ENCODE measurements at regions not wholly inside any gene's neighbourhood (a gene's known extent, or its start where the extent isn't known, plus 50 kb on each side); places are given as distances from the start of the nearest gene placed in this dataset.
"Not testable (repeated sequence)": the region's sequence is repeated elsewhere in the genome, so short reads cannot be mapped to it uniquely, and the experiment has no call there.

DNA sequence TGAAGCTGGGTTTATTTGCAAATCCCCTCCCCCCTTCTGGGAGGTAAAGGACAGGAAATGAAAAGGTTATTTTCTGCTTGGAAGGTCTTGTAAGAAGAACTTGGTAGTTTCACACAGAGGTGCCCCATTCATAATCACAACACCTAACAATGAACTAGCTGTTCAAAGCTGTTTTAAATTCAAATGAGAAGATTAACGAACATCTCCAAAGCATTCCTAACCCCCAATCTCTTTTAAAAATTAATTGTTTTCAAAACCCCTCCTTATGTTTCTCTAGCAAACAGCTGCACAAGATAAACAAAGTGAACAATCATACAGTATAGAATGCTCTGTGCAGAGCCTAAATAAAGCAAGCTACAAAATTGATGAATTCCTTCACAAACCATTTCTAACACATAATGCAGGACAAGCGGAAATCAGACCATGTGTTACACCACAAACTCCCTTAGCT is 271.4 kb downstream of the SATB2 start:
- H2AFZ ChIP-seq (ENCODE audit: low read depth, low read length): no peak overlapping the region
- H3K4me2 ChIP-seq (ENCODE audit: insufficient read depth, low read length): no peak overlapping the region
- H3K27ac ChIP-seq (ENCODE audit: insufficient read depth, low read depth, low read length): no peak overlapping the region
- intact Hi-C loops (cut with micrococcal nuclease): no loop called here
- no peak overlapping the region for H3K9ac ChIP-seq (replicated peaks; ENCODE audit: extremely low read depth, insufficient read depth, low read length)
- dilution Hi-C loops (cut with MboI; ENCODE audit: extremely low pct_ligation_motif_present, low sequenced_read_pairs): no loop called here
- ChIA-PET POLR2A (no interaction called here), CTCF (no interaction called here)
- H3K9me1 ChIP-seq (replicated peaks; ENCODE audit: control insufficient read depth, extremely low read depth, insufficient read depth, low read length): no peaks in the 10 kb centered on the region
- DNase-seq (ENCODE audit: low read depth, low spot score): no peak
- FAIRE-seq: no peak
- TF ChIP-seq POLR2AphosphoS5 (IDR thresholded peaks at IDR 0.05; ENCODE audit: insufficient read depth, low read depth, low read length) (no peak), JUN (IDR thresholded peaks at IDR 0.05; ENCODE audit: borderline replicate concordance, insufficient read depth, insufficient read length, low read depth) (no peak), MYC (IDR thresholded peaks at IDR 0.05; ENCODE audit: low read depth, low read length) (no peak), EZH2 (IDR thresholded peaks at IDR 0.05; ENCODE audit: borderline replicate concordance, low read depth, low read length, severe bottlenecking) (no peak), CTCF (IDR thresholded peaks at IDR 0.05; ENCODE audit: extremely low read depth in 1 of 2, insufficient read depth in 1 of 2, low read depth in 1 of 2, low read length in 2 of 2) (no peak), GATA2 (IDR thresholded peaks at IDR 0.05; ENCODE audit: insufficient read depth, insufficient read length, low read depth, low read length) (no peak), POLR2A (IDR thresholded peaks at IDR 0.05; ENCODE audit: low read depth, low read length) (no peak)
- TF ChIP-seq, protein P1, sequence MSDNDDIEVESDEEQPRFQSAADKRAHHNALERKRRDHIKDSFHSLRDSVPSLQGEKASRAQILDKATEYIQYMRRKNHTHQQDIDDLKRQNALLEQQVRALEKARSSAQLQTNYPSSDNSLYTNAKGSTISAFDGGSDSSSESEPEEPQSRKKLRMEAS (IDR thresholded peaks at IDR 0.05; ENCODE audit: insufficient read depth, insufficient read length): no peak
- H3K4me3 ChIP-seq (replicated peaks in 1 of 3; ENCODE audit: insufficient read depth in 1 of 3, low read depth in 1 of 3, low read length in 3 of 3): no peak overlapping the region
- H3K9me3 ChIP-seq (replicated peaks; ENCODE audit: control insufficient read depth, insufficient read depth, low read length): no peaks in the 10 kb centered on the region
- no peaks in the 10 kb centered on the region for H3K4me1 ChIP-seq (ENCODE audit: control insufficient read depth, extremely low read depth, insufficient read depth, low read length)
- BruUV-seq (replicated peaks): no TSS peak
- no peaks in the 10 kb centered on the region for H4K20me1 ChIP-seq (replicated peaks; ENCODE audit: control insufficient read depth, extremely low read depth, insufficient read depth, low read length)
- H3K27me3 ChIP-seq (ENCODE audit: control insufficient read depth in 2 of 2, insufficient read depth in 2 of 2, low read length in 2 of 2): no peaks in the 10 kb centered on the region
- H3K79me2 ChIP-seq (ENCODE audit: control insufficient read depth, insufficient read depth, low read length): no peaks in the 10 kb centered on the region
- H3K36me3 ChIP-seq (ENCODE audit: control insufficient read depth in 2 of 2, extremely low read depth in 1 of 2, insufficient read depth in 2 of 2, low read length in 2 of 2): no peaks in the 10 kb centered on the region

DNA sequence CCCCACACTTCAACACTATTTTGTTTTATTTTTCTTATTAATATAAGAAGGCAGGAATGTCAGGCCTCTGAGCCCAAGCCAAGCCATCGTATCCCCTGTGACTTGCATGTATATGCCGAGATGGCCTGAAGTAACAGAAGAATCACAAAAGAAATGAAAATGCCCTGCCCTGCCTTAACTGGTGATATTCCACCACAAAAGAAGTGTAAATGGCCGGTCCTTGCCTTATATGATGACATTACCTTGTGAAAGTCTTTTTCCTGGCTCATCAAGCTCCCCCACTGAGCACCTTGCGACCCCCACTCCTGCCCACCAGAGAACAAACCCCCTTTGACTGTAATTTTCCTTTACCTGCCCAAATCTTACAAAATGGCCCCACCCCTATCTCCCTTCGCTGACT is 272.6 kb downstream of the SATB2 start:
- H3K4me3 ChIP-seq (replicated peaks in 1 of 3; ENCODE audit: insufficient read depth in 1 of 3, low read depth in 1 of 3, low read length in 3 of 3); H3K27ac ChIP-seq (ENCODE audit: insufficient read depth, low read depth, low read length); H3K36me3 ChIP-seq (ENCODE audit: control insufficient read depth in 2 of 2, extremely low read depth in 1 of 2, insufficient read depth in 2 of 2, low read length in 2 of 2); H2AFZ ChIP-seq (ENCODE audit: low read depth, low read length); H3K9me1 ChIP-seq (replicated peaks; ENCODE audit: control insufficient read depth, extremely low read depth, insufficient read depth, low read length); H3K79me2 ChIP-seq (ENCODE audit: control insufficient read depth, insufficient read depth, low read length); H3K4me1 ChIP-seq (ENCODE audit: control insufficient read depth, extremely low read depth, insufficient read depth, low read length); CTCF ChIA-PET; dilution Hi-C loops (cut with MboI; ENCODE audit: extremely low pct_ligation_motif_present, low sequenced_read_pairs); DNase-seq (ENCODE audit: low read depth, low spot score); H3K9me3 ChIP-seq (replicated peaks; ENCODE audit: control insufficient read depth, insufficient read depth, low read length); BruUV-seq (replicated peaks); H3K4me2 ChIP-seq (ENCODE audit: insufficient read depth, low read length); H4K20me1 ChIP-seq (replicated peaks; ENCODE audit: control insufficient read depth, extremely low read depth, insufficient read depth, low read length); H3K9ac ChIP-seq (replicated peaks; ENCODE audit: extremely low read depth, insufficient read depth, low read length); POLR2A ChIA-PET; intact Hi-C loops (cut with micrococcal nuclease); H3K27me3 ChIP-seq (ENCODE audit: control insufficient read depth in 2 of 2, insufficient read depth in 2 of 2, low read length in 2 of 2); FAIRE-seq: not testable (repeated sequence)
